Ovary (tissue), 3 donors: ENCODE measurements at regions not wholly inside any gene's neighbourhood (a gene's known extent, or its start where the extent isn't known, plus 50 kb on each side); places are given as distances from the start of the nearest gene placed in this dataset.

ENCODE experiments used
- CTCF ChIP-seq, 3 donors: fragments of 450-650 bp in 2 of 3; fragments of 200-600 bp in 1 of 3; IDR thresholded peaks; one replicate each; pipeline versions ENCODE4 v1.5.1 to v1.8.0; 2016 to 2022; ENCODE audit warnings: antibody characterized with exemption in 3 of 3, mild to moderate bottlenecking in 1 of 3
- EP300 ChIP-seq: sonication (generic); formaldehyde crosslinking; IDR thresholded peaks from one replicate; pipeline ENCODE4 v1.6.1; 2017; ENCODE audit warnings: antibody characterized with exemption
- POLR2A ChIP-seq: fragments of 450-650 bp; IDR thresholded peaks from one replicate; pipeline ENCODE4 v1.6.1; 2017; ENCODE audit warnings: antibody characterized with exemption, mild to moderate bottlenecking, moderate library complexity
- donor health status: DM: no; HTN: no; CAD: no.

- TF ChIP-seq POLR2A (no peak), CTCF (IDR thresholded peaks at IDR 0.05) (no peak), EP300 (no peak)
Measured at GRCh38 chr4:137370679-137371078, 161.6 kb downstream of the PCDH18 start.
